Endothelial cell of umbilical vein (primary cell): ENCODE measurements at regions not wholly inside any gene's neighbourhood (a gene's known extent, or its start where the extent isn't known, plus 50 kb on each side); places are given as distances from the start of the nearest gene placed in this dataset.

Source experiments
- BruUV-seq: library from RNA; stranded (reverse); fragments of 400-500 nt; replicated peaks from 2 replicates; lab custom pipeline; 2021; lab: Mats Ljungman, UMichigan
- CTCF ChIA-PET: fragments of 300-600, 350-600 bp; sonication (Branson Sonifier 250); formaldehyde crosslinking; loops from one replicate; lab custom pipeline; 2021; ENCODE audit warnings: antibody characterized with exemption, inconsistent platforms; lab: Charles Lee
- POLR2A ChIA-PET: fragments of 300-600, 350-600 bp; sonication (Branson Sonifier 250); formaldehyde crosslinking; loops from one replicate; lab custom pipeline; 2021; ENCODE audit warnings: antibody characterized with exemption, inconsistent platforms; lab: Charles Lee
- DNase-seq: peaks from one replicate; pipeline ENCODE4 v3.0.0-alpha.2; 2011; ENCODE audit warnings: low read depth, low spot score
- FAIRE-seq: peaks from 2 replicates; lab custom pipeline; 2011; peaks lifted over from hg19 to GRCh38; lab: Jason Lieb, UNC
- H2AFZ ChIP-seq: 2 replicates; pipeline ENCODE4 v1.6.0; 2012; ENCODE audit warnings: low read depth, low read length, control low read depth, inconsistent platforms
- H3K27ac ChIP-seq: 2 replicates; pipeline ENCODE4 v1.5.1; 2011; ENCODE audit warnings: low read depth, mild to moderate bottlenecking, control low read depth, low read length, moderate library complexity; ENCODE audit not compliant: insufficient read depth
- H3K27me3 ChIP-seq, 2 experiments: 2 replicates each; pipeline versions ENCODE4 v1.6.0 to v1.6.1; 2011; ENCODE audit warnings: low read length in 2 of 2, mixed read lengths in 1 of 2; ENCODE audit not compliant: control insufficient read depth in 2 of 2, insufficient read depth in 2 of 2
- H3K36me3 ChIP-seq, 2 experiments: 2 replicates in 1 of 2; 3 replicates in 1 of 2; pipeline ENCODE4 v1.5.1; 2011; ENCODE audit warnings: low read length in 2 of 2, mild to moderate bottlenecking in 1 of 2, moderate library complexity in 1 of 2; ENCODE audit not compliant: control insufficient read depth in 2 of 2, insufficient read depth in 2 of 2; ENCODE audit errors: extremely low read depth in 1 of 2
- H3K4me1 ChIP-seq: 3 replicates; pipeline ENCODE4 v1.5.1; 2011; ENCODE audit warnings: mild to moderate bottlenecking, low read length; ENCODE audit not compliant: control insufficient read depth, insufficient read depth; ENCODE audit errors: extremely low read depth
- H3K4me2 ChIP-seq: 2 replicates; pipeline ENCODE4 v1.6.1; 2011; ENCODE audit warnings: low read length, control low read depth, mixed read lengths; ENCODE audit not compliant: insufficient read depth
- H3K4me3 ChIP-seq, 3 experiments: fragments of 200-600 bp in 1 of 3; sonication (generic), shearing (Covaris generic) in 1 of 3; replicated peaks in 1 of 3; 2 replicates each; pipeline ENCODE4 v1.5.1; 2011 to 2016; ENCODE audit warnings: control low read depth in 3 of 3, low read length in 3 of 3, mild to moderate bottlenecking in 2 of 3, inconsistent platforms in 1 of 3, low read depth in 1 of 3, moderate library complexity in 1 of 3; ENCODE audit not compliant: insufficient read depth in 1 of 3
- H3K79me2 ChIP-seq: 2 replicates; pipeline ENCODE4 v1.6.0; 2012; ENCODE audit warnings: low read length, inconsistent platforms; ENCODE audit not compliant: control insufficient read depth, insufficient read depth
- H3K9ac ChIP-seq: replicated peaks from 2 replicates; pipeline ENCODE3; 2011; ENCODE audit warnings: low read length, control low read depth; ENCODE audit not compliant: insufficient read depth; ENCODE audit errors: extremely low read depth
- H3K9me1 ChIP-seq: replicated peaks from 3 replicates; pipeline ENCODE4 v1.6.0; 2011; ENCODE audit warnings: mild to moderate bottlenecking, low read length; ENCODE audit not compliant: control insufficient read depth, insufficient read depth; ENCODE audit errors: extremely low read depth
- H3K9me3 ChIP-seq: replicated peaks from 2 replicates; pipeline ENCODE4 v1.5.1; 2012; ENCODE audit warnings: low read length, inconsistent platforms; ENCODE audit not compliant: control insufficient read depth, insufficient read depth
- H4K20me1 ChIP-seq: replicated peaks from 2 replicates; pipeline ENCODE3; 2011; ENCODE audit warnings: mild to moderate bottlenecking, low read length; ENCODE audit not compliant: control insufficient read depth, insufficient read depth; ENCODE audit errors: extremely low read depth
- EZH2 ChIP-seq: IDR thresholded peaks from 2 replicates; pipeline ENCODE4 v1.6.1; 2012; ENCODE audit warnings: borderline replicate concordance, low read depth, mild to moderate bottlenecking, moderate library complexity, low read length, inconsistent platforms; ENCODE audit not compliant: severe bottlenecking
- FOS ChIP-seq: IDR thresholded peaks from 2 replicates; pipeline ENCODE4 v1.6.1; 2011; ENCODE audit warnings: mild to moderate bottlenecking, low read length, moderate library complexity, borderline replicate concordance; ENCODE audit not compliant: insufficient read depth
- GATA2 ChIP-seq: IDR thresholded peaks from 2 replicates; pipeline ENCODE4 v1.7.0; 2011; ENCODE audit warnings: low read depth, mild to moderate bottlenecking, moderate library complexity, mixed read lengths, low read length; ENCODE audit not compliant: insufficient read length, insufficient read depth
- JUN ChIP-seq: IDR thresholded peaks from 2 replicates; pipeline ENCODE4 v1.6.1; 2011; ENCODE audit warnings: borderline replicate concordance, low read depth; ENCODE audit not compliant: insufficient read length, insufficient read depth
- MYC ChIP-seq: IDR thresholded peaks from one replicate; pipeline ENCODE4 v1.6.1; 2011; ENCODE audit warnings: mild to moderate bottlenecking, low read depth, low read length
- POLR2A ChIP-seq: IDR thresholded peaks from 2 replicates; pipeline ENCODE4 v1.6.1; 2012; ENCODE audit warnings: low read depth, mild to moderate bottlenecking, control low read depth, low read length
- POLR2AphosphoS5 ChIP-seq: IDR thresholded peaks from 2 replicates; pipeline ENCODE4 v1.6.1; 2012; ENCODE audit warnings: low read depth, mild to moderate bottlenecking, control low read depth, low read length, moderate library complexity; ENCODE audit not compliant: insufficient read depth
- dilution Hi-C: fragments of 300-500 bp; cut with MboI; formaldehyde crosslinking; loops from one replicate; pipeline ENCODE4 v1.15.0; 2019; ENCODE audit warnings: low sequenced_read_pairs; ENCODE audit not compliant: extremely low pct_ligation_motif_present
- intact Hi-C: fragments of 100-400 bp; cut with micrococcal nuclease; formaldehyde crosslinking; loops from one replicate; pipeline ENCODE4 v1.10.0; 2022
- TF ChIP-seq, protein P1 (sequence below): IDR thresholded peaks from 2 replicates; pipeline ENCODE4 v1.6.1; 2011; ENCODE audit not compliant: insufficient read depth, insufficient read length
- TF ChIP-seq, protein P2 (sequence below), 2 donors: IDR thresholded peaks; 1 replicate in 1 of 2; 2 replicates in 1 of 2; pipeline ENCODE4 v1.5.1; 2011; ENCODE audit warnings: low read length in 2 of 2, mild to moderate bottlenecking in 2 of 2, moderate library complexity in 2 of 2, control low read depth in 1 of 2, inconsistent platforms in 1 of 2, low read depth in 1 of 2; ENCODE audit not compliant: insufficient read depth in 1 of 2; ENCODE audit errors: extremely low read depth in 1 of 2

DNA sequence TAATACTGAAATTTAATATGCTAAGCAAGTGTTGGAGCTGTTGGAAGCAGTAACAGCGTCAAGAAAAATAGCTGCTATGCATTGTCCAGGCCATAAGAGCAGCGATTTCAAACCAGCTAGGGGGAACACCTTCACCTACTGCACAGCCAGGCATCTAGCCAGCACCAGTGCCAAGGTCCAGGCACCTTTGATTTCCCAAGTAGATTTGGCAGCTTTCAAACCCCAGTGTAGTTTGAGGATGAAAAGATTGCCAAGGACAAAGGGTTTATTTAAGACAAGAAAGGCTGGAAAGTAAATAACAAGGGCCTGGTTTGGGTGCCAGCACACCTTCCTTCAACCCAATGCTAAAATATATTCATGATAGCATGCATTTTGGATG is 65.4 kb upstream of the ZNF92 start:
- intact Hi-C loops = no loop called here
- Histone ChIP-seq H4K20me1 (no peaks in the 10 kb centered on the region), H3K4me2 (no peak overlapping the region), H3K9me1 (no peaks in the 10 kb centered on the region), H3K4me1 (no peaks in the 10 kb centered on the region), H3K9me3 (no peaks in the 10 kb centered on the region), H3K27me3 (peaks cover 0 to 1% of the 10 kb centered on the region in 2 experiments), H3K9ac (no peak overlapping the region), H3K36me3 (no peaks in the 10 kb centered on the region), H3K79me2 (no peaks in the 10 kb centered on the region), H3K27ac (no peak overlapping the region), H3K4me3 (no peak overlapping the region), H2AFZ (no peak overlapping the region)
- dilution Hi-C loops = no loop called here
- ChIA-PET CTCF (interaction anchor here (0.8 to 4.6 kb wide), 10 partner anchors 8 to 358 kb away, joined by 3 to 68 read pairs (median 6); no protein-coding TSS in a partner anchor), POLR2A (no interaction called here)
- FAIRE-seq (no peak), DNase-seq (no peak)
- no TSS peak for BruUV-seq
- TF ChIP-seq EZH2 = no peak
- no peak for TF ChIP-seq JUN
- no peak for TF ChIP-seq GATA2
- TF ChIP-seq POLR2AphosphoS5 = no peak
- no peak for TF ChIP-seq POLR2A
- TF ChIP-seq, protein P1, sequence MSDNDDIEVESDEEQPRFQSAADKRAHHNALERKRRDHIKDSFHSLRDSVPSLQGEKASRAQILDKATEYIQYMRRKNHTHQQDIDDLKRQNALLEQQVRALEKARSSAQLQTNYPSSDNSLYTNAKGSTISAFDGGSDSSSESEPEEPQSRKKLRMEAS = no peak
- TF ChIP-seq FOS = no peak
- TF ChIP-seq MYC = no peak
- TF ChIP-seq, protein P2, sequence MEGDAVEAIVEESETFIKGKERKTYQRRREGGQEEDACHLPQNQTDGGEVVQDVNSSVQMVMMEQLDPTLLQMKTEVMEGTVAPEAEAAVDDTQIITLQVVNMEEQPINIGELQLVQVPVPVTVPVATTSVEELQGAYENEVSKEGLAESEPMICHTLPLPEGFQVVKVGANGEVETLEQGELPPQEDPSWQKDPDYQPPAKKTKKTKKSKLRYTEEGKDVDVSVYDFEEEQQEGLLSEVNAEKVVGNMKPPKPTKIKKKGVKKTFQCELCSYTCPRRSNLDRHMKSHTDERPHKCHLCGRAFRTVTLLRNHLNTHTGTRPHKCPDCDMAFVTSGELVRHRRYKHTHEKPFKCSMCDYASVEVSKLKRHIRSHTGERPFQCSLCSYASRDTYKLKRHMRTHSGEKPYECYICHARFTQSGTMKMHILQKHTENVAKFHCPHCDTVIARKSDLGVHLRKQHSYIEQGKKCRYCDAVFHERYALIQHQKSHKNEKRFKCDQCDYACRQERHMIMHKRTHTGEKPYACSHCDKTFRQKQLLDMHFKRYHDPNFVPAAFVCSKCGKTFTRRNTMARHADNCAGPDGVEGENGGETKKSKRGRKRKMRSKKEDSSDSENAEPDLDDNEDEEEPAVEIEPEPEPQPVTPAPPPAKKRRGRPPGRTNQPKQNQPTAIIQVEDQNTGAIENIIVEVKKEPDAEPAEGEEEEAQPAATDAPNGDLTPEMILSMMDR (IDR thresholded peaks at IDR 0.05; ENCODE audit: extremely low read depth in 1 of 2, insufficient read depth in 1 of 2, low read depth in 1 of 2, low read length in 2 of 2) = no peak
